HG03378 (cell line): ENCODE measurements at regions not wholly inside any gene's neighbourhood (a gene's known extent, or its start where the extent isn't known, plus 50 kb on each side); places are given as distances from the start of the nearest gene placed in this dataset.

ENCODE experiments used
- ATAC-seq: cut with Tn5 transposase; IDR thresholded peaks from one replicate; pipeline ENCODE4 v1.9.1; 2021; ENCODE audit warnings: mild to moderate bottlenecking, moderate library complexity; ENCODE audit not compliant: unreplicated experiment

- no peak for ATAC-seq
These were observed 666.4 kb downstream of the KCNT2 start for GRCh38 chr1:195941795-195942194.

- ATAC-seq = no peak
These were observed 666.9 kb downstream of the KCNT2 start for GRCh38 chr1:195941314-195941713.

GRCh38 chr1:195939844-195940243 lies 668.4 kb downstream of the KCNT2 start:
- no peak for ATAC-seq

DNA sequence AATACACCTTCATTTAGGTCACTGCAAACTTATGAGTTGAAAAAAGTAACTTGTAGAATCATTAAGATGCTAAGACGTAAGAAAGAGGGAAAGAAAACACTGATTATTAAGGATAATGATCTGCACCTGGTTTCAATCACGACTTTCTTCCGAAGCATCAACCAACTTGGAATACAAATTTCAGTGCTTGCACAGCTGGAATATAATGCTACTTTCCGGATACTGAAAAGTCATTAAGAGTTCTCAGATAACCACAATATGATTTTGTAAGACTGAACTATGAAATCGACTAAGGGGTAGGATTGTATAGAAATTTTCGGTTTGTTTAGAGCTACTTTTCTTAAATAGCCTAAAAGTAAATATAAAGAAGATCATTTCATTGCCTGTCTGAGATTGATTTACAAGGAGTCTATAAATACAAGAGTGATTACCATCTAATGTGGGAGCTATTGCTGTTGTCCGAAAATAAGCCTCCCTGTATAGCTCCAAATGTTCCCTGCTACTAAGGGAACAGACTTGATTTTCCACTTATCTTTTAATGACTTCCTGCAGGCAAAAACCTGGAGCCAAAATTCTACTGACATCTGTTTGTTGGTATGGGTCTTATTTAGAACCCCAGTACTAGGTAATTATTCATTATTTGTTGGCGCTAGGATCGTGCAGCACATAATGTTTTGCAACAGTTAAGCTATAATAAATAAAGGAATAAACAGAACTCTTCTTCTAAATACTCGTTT lies 673.3 kb downstream of the KCNT2 start:
- ATAC-seq = no peak

- no peak for ATAC-seq
These were observed 674.4 kb downstream of the KCNT2 start for GRCh38 chr1:195933835-195934234.

DNA sequence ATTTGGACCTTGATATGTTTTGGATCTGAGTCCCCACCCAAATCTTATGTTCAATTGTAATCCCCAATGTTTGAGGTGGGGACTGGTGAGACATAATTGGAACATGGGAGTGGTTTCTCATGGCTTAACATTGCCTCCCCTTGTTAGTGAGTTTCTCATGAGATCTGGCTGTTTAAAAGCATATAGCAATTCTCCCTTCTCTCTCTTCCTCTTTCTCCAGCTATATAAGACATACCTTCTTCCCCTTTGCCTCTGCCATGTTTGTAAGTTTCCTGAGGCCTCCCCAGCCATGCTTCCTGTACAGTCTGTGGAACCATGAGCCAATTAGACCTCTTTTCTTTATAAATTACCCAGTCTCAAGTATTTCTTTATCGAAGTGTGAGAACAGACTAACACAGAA lies 692.4 kb downstream of the KCNT2 start:
- no peak for ATAC-seq

- ATAC-seq = no peak
These were observed 699.2 kb downstream of the KCNT2 start for GRCh38 chr1:195909061-195909460.

GRCh38 chr1:195908121-195908520 lies 700.1 kb downstream of the KCNT2 start:
- no peak for ATAC-seq

DNA sequence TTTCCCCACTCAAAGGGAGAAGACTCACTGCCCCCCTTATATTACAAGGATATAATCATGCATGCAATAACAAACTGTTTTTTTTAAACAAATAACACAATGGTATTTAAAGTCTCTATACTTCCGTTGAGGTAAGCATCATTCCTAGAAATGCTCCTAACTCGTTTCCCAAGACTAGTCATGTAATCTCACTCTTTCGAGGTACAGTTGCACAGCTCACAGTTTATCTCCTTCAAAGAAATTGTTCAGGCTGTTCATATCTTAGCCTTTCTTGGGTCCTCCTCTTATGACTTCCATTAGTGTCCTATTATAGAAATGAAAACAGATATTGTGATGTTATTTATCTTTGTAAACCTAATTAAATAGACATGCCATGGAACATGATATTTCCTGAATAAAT lies 705.0 kb downstream of the KCNT2 start:
- no peak for ATAC-seq

- ATAC-seq = no peak
These were observed 705.5 kb downstream of the KCNT2 start for GRCh38 chr1:195902779-195903178.

GRCh38 chr1:195899762-195900352 lies 708.4 kb downstream of the KCNT2 start:
- ATAC-seq = no peak

DNA sequence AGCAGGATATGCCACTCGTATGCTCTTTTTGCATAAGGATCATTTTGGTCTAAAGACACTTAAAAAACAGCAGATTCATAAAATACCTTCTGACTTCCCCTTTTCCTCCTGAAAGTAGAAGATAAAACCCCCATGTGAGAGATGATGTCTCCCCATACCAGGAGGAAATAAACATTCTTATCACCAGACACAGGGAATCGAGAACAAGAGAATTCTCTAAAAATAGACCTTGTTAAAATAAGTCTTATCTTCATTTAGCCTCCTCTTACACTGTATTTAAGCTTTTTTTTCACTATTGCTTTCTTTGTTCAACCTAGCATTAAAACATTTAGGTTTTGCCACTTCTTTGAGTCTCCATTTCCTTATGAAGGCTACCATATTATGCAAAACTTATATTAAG lies 709.3 kb downstream of the KCNT2 start:
- no peak for ATAC-seq

GRCh38 chr1:195898373-195898772 lies 709.9 kb downstream of the KCNT2 start:
- ATAC-seq = no peak

- ATAC-seq = no peak
These were observed 711.2 kb downstream of the KCNT2 start for GRCh38 chr1:195897076-195897475.

- no peak for ATAC-seq
These were observed 713.8 kb downstream of the KCNT2 start for GRCh38 chr1:195894411-195894810.

DNA sequence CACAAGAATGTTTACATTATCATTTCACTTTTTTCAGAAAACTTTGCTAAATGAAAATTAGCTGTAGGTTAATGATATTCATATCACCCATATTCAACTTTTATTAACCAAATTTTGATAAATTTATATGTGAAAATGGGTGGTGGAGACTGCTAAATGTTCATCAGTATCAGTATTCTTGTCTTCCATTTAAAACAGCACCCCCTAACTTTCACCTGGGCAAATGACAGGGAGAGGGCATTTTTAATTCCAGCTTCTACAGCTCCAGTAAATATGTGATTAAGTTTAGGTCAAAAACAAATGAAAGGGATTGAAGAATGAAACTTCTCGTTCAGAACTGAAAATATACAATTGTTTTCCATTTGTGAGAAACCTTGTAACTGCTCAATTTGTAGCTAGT lies 722.2 kb downstream of the KCNT2 start:
- no peak for ATAC-seq

DNA sequence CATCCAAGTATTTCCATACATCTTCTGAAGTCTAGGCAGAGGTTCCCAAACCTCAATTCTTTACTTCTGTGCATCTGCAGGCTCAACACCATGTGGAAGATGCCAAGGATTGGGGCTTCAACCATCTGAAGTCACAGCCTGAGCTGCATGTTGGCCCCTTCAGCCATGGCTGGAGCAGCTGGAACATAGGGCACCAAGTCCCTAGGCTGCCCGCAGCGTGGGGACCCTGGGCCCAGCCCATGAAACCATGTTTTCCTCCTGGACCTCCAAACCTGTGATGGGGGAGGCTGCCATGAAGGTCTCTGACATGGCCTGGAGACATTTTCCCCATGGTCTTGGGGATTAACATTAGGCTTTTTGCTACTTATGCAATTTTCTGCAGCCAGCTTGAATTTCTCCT lies 729.8 kb downstream of the KCNT2 start:
- ATAC-seq = no peak

DNA sequence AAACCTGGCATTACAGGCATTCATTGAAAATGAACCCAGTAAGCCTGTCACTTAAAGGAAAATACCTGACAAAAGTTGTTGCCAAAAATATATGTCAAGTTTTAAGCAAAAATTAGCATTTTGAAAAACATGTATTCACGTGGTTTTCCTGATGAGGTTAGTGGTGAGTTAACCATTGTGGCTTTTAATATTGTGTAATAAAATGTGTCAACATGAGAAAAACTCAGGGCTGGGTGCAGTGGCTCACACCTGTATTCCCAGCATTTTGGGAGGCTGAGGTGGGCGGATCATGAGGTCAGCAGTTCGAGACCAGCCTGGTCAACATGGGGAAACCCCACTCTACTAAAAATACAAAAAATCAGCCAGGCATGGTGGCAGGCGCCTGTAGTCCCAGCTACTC lies 731.4 kb downstream of the KCNT2 start:
- ATAC-seq = no peak

- no peak for ATAC-seq
These were observed 735.9 kb downstream of the KCNT2 start for GRCh38 chr1:195872376-195872775.

DNA sequence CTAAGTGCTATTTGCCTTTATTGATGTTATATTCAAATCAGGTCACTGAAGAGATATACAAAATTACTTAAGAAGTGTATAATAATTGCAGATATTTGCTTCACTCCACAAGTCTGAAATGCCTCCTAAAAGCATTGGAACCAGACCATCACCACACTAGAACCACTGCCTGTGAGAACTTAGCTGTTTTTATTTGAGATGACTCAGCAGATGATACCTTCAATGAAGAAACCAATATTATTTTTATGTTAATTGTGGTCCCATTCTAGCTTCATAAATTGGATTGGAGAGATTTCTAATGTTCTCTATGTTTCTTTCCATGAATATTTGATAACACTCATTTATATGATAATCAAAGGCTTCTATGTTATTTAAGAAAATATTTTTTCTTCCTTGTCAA lies 740.6 kb downstream of the KCNT2 start:
- ATAC-seq = no peak

DNA sequence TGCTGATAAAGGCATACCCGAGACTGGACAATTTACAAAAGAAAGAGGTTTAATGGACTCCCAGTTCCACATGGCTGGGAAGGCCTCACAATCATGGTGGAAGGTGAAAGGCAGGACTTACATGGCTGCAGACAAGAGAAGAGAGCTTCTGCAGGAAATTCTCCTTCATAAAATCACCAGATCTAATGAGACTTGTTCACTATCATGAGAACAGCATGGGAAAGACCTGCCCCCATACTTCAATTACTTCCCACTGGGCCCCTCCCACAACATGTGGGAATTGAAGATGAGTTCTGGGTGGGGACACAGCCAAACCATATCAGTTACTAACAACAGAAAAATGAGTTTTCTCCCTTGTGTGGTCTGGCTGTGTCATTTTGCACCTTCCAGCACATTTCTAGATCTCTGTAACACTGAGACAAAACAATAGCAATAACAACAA lies 741.4 kb downstream of the KCNT2 start:
- ATAC-seq = no peak

GRCh38 chr1:195866091-195866780 lies 742.0 kb downstream of the KCNT2 start:
- ATAC-seq = no peak
